T1000 (cell line): ENCODE measurements at regions not wholly inside any gene's neighbourhood (a gene's known extent, or its start where the extent isn't known, plus 50 kb on each side); places are given as distances from the start of the nearest gene placed in this dataset.
"Not testable (repeated sequence)": the region's sequence is repeated elsewhere in the genome, so short reads cannot be mapped to it uniquely, and the experiment has no call there.

Experiments
- DNase-seq: peaks from one replicate; lab custom pipeline; 2025; ENCODE audit warnings: mixed read lengths; lab: John Stamatoyannopoulos, UW

DNA sequence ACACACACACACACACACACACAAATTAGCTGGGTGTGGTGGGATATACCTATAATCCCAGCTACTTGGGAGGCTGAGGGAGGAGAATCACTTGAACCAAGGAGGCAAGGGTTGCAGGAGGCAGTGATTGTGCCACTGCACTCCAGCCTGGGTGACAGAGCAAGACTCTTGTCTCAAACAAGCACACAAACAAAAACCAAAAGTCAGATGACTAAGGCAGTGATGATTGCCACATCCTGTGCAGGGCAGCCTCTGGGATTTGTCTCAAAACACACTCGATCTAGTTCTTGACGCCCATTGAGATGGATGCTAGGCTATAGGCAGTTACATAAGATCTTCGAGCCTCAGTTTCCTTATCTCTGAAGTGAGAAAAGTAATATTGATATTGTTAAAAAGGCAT lies 183.1 kb upstream of the NOTCH2NLA start:
- DNase-seq: not testable (repeated sequence)

DNA sequence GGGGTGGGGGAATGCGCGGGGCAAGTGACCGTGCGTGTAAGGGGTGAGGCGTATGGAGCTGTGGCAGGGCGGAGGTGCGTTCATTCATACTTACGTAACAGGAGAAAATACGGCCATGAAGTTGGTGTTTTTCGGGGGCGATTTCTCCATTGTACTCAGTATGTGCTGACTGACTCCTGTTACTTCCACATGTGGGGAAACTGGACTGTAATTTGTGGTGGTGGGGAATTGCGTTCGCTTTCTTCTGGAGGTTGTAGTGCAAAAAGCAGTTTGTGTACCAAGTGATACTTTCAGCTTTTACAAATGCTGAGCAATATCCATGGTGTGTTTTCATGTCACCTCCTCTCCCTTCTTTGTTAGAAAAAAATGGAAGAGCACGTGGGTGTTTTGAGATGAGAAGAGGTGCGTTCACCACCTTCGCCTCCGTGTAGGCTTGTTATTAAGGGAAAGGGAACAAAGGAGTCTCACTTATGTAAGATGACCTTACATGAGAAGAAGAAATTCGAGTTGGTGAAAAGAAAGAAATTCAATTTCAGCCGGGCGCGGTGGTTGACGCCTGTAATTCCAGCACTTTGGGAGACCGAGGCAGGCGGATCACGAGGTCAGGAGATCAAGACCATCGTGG lies 181.1 kb upstream of the NOTCH2NLA start:
- DNase-seq: peak; percentile 60

DNA sequence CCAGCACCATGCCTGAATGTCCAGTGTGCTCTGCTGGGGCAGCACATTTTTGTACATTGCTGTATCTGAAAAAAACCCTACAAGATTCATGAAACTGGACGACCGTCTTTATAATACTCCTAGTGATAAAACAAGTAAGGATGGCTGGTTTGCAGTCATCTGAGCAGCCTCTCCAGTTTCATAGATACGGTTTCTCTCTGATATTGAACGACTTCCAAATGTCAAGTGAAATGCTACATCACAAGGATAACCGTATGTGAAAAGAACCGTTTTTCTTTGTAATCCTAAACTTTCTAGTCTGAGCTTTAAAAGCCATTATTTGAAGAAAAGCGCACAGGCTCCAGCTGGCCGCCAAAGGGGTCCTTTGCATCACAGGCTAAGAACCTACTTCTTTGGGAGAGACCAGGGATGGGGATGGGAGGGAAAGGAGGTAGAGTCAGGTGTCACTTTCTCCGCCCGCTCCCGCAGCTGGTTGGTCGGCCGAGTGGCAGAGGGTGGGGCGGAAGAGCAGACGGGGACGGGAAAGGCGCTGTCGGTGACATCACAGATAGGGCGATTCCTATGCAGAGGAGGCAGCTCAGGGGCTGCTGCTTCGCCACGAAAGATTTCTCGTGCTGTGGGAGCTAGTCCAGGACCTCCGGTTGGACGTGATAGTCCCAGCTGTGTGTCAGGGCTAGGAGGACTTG lies 180.4 kb upstream of the NOTCH2NLA start:
- DNase-seq: not testable (repeated sequence)

DNA sequence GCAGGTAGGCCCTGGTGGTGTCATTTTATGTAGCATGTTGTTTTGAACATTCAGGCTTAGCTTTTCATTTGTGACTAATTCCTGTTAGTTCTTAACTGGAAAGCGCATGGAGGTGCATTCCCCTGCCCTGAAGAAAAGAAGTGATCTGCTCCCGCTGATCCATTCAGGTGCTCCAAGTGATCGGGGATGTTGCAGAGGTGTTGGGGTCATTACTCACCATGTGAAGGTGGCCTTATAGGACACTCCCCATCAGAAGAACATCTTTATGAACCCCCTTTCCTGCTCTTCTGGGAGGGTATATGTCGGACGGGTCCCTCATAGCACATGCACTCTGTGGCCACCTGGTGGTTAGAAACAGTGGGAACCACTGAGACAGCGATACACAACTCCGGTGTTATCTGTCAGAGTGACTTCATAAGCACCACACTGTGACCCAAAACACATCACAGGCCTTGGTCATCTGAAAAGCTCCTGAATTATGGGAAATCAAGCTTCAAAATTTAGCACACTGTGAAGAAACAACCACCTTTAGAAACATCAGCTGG lies 172.5 kb upstream of the NOTCH2NLA start:
- DNase-seq: not testable (repeated sequence)

DNA sequence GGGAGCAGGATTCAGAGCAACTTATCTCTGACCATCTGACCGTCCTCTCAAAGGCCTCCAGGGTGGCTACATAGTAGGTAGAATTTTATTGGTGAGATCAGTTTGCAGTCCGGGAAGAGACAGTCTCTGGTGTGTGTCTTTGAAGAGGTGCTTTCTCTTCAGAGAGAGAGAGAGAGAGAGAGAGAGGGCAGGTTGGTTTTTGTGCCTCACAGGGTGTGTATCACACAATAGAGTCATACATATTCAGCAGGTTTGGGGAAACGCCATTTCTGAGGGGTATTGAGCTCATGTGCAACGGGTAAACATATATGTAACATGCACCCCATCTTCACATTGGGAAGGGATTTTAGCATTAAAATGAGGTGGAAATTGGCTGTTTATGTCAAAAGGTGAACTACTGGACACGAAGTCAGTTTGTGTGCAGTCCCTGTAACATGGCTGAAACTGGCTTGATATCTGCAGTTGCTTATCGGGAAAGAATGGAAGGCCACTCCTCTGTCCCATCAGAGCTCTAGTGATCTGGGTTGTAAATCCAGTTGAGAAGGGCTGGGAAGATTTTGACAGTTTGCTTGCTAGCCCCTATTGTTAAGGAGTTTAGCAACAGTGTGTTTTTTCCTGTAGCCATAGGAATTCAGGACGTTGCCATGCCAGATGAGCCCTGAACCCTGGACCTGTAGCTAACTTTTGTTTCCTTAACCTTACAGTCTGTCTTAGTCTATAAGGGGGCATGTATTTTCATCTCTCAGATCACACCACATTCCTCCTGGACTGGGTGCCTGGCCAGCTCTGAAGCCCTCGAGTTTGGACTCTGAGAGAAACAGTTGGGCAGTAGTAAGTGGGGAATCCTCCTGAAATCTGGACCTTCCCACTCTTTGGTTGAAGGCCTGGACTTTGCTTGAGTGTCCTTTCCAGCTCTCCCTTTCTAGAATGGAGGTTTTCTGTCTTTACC lies 171.6 kb upstream of the NOTCH2NLA start:
- not testable (repeated sequence) for DNase-seq

DNA sequence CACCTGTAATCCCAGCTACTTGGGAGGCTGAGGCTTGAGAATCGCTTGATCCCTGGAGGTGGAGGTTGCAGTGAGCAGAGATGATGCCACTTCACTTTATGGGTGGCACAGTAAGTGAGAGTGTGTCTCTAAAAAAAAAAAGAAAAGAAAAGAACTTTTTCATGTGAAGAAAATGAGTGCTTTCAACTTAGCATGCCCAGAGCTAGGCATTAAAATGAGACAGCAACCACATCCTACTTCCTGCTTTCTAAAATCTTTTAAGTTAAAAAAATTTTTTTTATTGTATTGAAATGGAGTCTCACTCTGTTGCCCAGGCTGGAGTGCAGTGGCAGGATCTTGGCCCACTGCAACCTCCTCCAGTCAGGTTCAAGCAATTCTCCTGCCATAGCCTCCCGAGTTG lies 170.4 kb upstream of the NOTCH2NLA start:
- DNase-seq: not testable (repeated sequence)

DNA sequence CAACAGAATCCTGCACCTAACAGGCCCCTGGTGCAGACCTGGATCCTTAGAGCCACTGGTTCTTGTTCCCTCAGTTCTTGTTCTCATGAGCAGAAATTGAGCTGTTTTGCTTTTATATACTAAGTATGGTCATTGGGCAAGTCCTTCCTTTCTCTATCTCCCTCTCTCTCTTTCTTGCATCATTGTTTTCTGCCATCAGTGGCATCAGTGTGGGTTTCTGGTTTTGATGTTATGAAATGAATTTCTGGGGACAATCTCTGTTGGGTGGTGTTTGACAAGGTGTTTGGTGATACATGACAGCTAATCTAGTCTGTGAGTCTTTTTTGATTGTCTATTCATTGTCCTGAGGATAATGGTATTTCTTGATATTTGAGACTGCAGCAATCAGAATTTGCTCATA lies 168.0 kb upstream of the NOTCH2NLA start:
- DNase-seq: not testable (repeated sequence)

DNA sequence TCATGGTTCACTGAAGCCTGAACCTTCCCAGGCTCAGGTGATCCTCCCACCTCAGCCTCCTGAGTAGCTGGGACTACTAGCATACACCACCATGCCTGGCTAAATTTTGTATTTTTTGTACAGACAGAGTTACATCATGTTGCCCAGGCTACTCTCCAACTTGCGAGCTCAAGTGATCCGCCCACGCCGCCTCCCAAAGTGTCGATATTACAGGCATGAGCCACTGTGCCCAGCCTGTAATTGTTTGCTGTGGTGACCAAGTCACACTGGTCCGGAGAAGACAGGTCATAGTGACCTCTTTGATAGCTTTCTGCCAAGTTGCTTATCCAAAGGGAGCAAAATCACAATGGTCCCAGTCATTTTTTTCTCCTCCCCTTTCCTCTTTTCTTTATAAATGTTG lies 167.4 kb upstream of the NOTCH2NLA start:
- not testable (repeated sequence) for DNase-seq

DNA sequence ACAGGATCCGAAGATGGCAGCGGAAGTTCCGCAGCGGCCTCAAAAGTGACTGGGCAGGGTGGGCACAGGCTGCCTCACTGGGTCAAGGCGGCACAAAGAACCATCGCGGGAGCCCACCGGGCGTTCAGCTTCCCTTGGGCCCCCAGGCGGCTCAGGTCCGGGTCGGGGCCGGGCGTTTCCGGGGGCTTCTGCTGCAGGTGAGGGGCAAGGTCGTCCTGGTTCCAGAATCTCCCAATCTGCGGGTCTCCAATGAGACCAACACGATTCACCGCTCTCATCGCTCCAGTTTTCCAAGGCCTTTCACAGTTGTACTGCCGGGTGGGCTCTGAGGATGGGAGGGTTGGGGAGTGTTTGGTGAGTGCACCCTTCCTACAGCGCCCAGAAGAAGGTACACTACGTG lies 165.0 kb upstream of the NOTCH2NLA start:
- DNase-seq: not testable (repeated sequence)

DNA sequence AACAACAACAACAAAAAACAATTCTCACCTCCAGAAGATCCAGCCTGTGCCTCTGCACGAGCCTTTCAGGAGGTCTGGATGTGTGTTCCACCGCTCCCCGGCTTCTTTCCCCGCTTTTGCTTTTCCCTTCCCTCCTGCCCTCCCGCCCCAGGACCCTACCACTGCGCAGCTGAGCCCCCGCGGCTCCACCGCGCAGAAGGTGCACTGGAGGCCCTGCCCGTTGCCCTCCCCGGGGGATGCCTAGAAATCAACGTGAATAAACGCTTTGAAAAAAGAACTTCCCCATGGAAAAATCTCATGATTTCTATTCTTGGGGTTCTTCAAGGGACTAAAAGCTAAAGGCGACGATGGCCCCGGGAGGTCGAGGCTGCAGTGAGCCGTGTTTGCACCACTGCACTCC lies 164.3 kb upstream of the NOTCH2NLA start:
- not testable (repeated sequence) for DNase-seq

DNA sequence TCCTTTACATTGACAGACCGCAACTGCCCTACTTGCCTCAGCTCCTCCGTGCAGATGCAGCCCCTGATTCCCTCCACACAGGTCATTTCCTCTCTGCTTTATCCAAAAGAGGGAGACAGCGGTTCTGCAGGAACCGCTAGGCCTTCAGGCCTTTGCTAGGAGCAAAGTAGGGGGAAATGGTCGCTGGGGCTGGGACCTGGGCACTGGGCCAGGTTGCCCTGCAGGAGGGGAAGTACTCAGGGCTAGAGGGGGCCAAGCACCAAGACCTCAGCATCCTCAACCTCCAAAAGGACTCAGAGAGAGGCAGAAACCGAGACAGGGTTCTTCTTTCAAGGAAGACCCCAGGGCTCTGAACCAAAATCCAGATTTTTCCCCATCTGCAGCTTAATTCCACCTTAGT lies 160.4 kb upstream of the NOTCH2NLA start:
- DNase-seq: not testable (repeated sequence)

DNA sequence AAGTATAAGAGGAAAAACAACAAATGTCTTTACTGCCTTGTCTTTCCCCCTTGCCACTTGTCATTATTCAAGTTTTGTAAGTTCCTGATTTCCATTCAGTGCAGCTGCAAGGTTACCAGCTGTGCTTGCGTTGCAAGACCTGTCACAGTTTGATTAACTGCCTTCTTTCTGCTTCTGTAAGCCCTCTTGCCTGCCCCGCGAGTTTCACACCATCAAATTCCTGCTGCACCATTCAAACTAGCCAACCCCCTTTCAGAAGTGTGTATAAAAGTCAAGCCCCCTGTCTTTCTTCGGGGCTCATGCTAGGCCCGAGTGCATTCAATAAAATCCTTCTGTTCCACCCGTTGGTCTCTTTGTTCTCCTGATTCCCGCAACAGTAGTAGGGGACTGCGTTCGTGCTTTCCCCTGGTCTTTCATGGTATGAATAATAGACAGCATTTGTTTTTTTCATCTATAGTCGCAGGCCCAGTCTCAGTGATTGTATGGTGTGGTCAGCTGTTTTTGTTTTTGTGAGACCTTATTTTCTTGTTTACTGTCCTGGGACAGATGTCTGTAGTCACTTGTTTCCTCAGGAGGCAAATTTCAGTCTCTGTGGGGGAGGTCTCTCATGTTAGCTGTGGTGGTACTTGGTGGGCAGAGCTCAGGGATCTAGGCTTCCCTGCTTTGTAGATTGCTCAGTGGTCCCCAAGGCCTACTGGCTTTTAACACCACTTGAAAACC lies 159.1 kb upstream of the NOTCH2NLA start:
- DNase-seq: peak; percentile 55

DNA sequence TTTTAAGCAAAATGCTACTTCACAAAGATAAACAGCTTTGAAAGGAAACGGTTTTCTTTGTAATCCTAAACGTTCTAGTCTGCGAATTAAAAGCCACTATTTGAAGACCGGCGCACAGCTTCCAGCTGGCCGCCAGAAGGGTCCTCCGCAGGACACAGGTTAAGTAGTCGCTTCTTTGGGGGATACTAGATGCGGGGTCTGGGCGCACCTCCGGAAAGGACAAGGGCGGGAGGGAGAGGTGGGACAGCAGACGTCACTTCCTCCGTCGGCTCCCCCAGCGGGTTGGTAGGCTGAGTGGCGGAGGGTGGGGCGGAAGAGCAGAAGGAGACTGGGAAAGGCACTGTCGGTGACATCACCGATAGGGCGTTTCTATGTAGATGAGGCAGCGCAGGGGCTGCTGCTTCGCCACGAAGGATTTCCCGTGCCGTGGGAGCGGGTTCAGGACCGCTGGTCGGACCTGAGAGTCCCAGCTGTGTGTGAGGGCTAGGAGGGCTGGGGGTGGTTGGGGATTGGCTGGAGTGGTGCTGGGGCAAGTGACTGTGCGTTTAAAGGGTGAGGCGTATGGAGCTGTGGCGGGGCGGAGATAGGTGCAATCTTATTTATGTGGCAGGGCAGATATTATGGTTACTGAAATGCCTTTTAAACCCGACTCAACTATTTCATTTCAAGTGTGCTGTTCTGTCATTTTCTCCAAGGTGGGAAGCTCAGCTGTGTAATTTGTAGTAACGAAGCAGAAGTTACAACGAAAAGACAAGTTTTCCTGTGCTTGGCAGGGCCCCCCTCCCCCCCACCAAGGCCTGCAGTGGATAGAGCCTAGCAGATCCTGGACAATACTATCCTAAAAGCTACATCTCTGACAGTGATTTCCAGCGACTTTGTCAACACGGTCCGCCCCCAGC lies 158.3 kb upstream of the NOTCH2NLA start:
- peak; percentile 59 for DNase-seq

DNA sequence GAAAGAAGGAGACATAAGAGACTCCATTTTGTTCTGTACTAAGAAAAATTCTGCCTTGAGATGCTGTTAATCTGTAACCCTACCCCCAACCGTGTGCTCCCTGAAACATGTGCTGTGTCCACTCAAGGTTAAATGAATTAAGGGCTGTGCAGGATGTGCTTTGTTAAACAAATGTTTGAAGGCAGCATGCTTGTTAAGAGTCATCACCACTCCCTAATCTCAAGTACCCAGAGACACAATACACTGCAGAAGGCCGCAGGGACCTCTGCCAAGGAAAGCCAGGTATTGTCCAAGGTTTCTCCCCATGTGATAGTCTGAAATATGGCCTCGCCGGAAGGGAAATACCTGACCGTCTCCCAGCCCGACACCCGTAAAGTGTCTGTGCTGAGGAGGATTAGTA lies 152.4 kb upstream of the NOTCH2NLA start:
- not testable (repeated sequence) for DNase-seq

DNA sequence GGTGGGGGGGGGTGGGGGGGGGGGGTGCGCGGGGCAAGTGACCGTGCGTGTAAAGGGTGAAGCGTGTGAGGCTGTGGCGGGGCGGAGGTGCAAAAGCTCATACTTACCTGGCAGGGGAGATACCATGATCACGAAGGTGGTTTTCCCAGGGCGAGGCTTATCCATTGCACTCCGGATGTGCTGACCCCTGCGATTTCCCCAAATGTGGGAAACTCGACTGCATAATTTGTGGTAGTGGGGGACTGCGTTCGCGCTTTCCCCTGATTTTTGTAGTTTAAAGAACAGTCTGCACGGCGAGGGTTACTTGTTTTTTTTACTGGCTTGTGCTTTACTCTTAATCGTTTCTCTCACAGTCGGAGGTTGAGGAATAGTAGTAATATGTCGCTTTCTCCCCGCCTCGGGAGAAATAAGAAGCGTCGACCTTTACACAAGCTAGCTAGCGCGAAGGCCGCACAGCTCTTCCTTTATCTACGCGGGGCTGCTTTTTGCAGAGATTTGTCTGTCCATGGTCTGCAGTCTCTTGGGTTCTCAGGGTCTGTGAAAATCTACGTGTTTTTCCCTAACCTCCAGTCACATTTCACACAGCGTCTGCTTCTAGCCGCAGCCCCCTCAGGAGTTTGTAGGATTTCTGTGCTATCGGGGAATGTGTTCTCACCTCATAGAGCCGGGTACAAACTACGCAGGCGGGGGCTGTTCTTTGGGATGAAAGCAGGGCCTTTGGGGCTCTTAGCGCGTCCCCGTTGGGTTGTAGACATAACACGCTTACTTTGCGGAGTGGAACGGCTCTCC lies 148.1 kb upstream of the NOTCH2NLA start:
- DNase-seq: peak; percentile 96

DNA sequence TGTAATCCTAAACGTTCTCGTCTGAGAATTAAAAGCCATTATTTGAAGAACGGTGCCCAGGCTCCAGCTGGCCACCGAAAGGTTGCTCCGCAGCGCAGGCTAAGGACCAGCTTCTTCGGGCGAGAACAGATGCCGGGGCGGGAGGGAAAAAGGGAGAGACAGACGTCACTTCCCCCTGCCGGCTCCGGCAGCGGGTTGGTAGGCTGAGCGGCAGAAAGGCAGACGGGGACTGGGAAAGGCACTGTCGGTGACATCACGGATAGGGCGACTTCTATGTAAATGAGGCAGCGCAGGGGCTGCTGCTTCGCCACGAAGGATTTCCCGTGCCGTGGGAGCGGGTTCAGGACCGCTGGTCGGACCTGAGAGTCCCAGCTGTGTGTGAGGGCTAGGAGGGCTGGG lies 147.5 kb upstream of the NOTCH2NLA start:
- DNase-seq: peak; percentile 81

DNA sequence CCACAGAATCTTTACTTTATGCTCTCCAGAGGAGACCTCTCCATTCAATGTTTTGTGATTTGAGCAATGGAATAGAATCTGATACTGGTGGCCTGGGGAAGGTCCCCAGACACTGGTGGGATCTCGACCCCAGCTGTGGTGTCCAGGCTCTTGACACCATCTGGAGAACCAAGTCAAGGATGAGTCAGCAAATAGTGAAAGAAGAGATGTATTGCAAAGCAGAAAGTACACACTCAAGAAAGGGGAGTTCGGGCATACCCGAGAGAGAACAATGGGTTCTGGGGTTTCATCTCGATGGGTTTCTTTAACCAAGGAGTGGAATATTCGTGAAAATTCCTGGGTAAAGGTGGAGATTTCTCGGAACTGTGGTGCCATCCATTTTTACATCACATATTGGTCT lies 146.3 kb upstream of the NOTCH2NLA start:
- DNase-seq: not testable (repeated sequence)

DNA sequence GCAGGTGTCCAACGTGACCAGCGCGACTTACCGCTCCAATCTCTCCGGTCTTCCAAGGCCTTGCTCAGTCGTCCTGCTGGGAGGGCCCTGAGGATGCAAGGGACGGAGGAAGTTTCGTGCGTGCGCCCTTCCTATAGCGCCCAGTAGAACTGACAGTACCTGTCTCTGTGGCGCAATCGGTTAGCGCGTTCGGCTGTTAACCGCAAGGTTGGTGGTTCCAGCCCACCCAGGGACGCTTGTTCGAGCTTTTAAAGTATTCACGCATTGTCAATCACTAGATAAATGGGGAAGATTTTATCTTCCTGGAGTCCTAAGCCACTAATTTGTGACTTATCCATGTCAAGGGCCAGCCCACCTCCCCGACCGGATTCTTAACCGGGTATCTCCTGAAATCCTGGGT lies 141.1 kb upstream of the NOTCH2NLA start:
- not testable (repeated sequence) for DNase-seq

DNA sequence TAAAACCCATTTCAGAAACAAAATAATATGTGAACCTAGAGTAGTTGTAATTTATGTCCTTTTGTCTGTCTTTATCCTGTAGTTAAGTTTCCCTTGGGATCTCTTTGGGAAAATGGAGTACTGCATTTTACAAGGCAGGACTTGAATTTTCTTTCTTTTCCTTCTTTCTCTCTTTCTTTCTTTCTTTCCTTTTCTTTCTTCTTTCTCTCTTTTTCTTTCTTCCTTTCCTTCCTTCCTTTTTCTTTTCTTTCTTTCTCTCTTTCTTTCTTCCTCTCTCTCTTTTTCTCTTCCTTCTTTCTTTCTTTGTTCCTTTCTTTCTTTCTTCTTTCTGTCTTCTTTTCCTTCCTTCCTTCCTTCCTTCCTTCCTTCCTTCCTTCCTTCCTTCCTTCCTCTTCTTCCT lies 126.6 kb upstream of the NOTCH2NLA start:
- DNase-seq: not testable (repeated sequence)

DNA sequence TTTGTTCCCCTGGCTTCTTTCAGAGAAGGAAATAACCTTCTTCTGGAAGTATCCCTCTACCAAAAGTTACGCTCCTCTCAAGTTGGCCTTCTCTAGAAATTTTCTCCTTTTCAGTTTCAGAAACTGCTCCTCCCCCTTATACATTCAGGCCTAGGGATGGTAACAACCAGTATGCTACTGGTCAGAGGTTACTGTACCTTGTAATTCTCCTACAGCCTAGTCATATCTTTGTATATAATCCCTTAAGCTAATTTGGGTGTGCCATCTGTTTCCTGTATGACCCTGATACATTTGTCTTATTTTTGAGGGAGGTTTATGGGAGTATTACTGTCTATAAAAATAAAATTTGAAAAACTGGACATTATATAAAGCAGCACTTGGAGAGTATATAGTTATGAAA lies 98.0 kb upstream of the NOTCH2NLA start:
- DNase-seq: not testable (repeated sequence)
